ENCODE measurements at regions not wholly inside any gene's neighbourhood (a gene's known extent, or its start where the extent isn't known, plus 50 kb on each side); places are given as distances from the start of the nearest gene placed in this dataset.

DNA sequence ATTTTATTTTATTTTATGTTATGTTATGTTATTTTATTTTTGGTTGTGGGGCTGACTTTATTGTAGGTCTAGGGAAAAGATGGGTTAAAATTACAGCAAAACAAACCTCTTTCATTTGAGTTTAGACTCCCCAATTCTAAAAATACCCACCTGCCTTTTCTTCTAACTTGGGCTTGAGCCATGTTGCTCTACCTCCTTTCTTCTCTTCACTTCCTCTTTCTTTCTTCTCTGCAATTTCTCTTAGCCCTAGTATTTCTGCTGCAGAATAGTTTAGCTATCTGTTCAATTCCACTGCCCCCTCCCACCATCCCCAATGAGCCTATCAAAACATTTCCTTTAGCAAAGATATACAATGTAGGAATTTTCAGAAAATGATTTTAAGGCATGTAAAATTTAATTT lies 653.3 kb downstream of the ARAP2 start:
- no peak overlapping the region for H3K4me3 ChIP-seq (ENCODE audit: low read length)
- no peak for DNase-seq (ENCODE audit: low read depth)
- TF ChIP-seq, protein P1, sequence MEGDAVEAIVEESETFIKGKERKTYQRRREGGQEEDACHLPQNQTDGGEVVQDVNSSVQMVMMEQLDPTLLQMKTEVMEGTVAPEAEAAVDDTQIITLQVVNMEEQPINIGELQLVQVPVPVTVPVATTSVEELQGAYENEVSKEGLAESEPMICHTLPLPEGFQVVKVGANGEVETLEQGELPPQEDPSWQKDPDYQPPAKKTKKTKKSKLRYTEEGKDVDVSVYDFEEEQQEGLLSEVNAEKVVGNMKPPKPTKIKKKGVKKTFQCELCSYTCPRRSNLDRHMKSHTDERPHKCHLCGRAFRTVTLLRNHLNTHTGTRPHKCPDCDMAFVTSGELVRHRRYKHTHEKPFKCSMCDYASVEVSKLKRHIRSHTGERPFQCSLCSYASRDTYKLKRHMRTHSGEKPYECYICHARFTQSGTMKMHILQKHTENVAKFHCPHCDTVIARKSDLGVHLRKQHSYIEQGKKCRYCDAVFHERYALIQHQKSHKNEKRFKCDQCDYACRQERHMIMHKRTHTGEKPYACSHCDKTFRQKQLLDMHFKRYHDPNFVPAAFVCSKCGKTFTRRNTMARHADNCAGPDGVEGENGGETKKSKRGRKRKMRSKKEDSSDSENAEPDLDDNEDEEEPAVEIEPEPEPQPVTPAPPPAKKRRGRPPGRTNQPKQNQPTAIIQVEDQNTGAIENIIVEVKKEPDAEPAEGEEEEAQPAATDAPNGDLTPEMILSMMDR (conservative IDR thresholded peaks at IDR 0.05; ENCODE audit: low read length) = no peak

GRCh38 chr4:35604252-35604651 lies 640.1 kb downstream of the ARAP2 start:
- TF ChIP-seq, protein P1 (conservative IDR thresholded peaks at IDR 0.05; ENCODE audit: low read length) = no peak
- no peak for DNase-seq (ENCODE audit: low read depth)
- no peak overlapping the region for H3K4me3 ChIP-seq (ENCODE audit: low read length)

DNA sequence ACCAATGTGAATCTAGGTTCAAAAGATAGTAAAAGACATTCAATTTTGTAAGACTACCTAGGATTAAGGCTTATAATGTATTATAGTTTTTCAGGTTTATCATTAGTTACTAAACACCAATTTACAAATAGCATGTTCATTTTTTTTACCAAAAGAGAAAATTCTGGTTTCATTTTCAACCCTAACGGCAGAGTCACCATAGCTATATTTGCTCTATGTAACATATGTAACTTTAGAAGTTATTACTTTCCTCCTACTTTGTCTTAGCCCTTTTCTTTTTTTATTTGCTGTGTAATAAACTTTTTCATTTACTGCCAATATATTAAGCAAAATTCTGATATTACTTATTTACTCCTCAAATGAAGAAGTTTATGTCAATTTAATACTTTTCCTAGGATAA lies 639.6 kb downstream of the ARAP2 start:
- DNase-seq (ENCODE audit: low read depth) = no peak
- TF ChIP-seq, protein P1 (conservative IDR thresholded peaks at IDR 0.05; ENCODE audit: low read length) = no peak
- H3K4me3 ChIP-seq (ENCODE audit: low read length) = no peak overlapping the region

DNA sequence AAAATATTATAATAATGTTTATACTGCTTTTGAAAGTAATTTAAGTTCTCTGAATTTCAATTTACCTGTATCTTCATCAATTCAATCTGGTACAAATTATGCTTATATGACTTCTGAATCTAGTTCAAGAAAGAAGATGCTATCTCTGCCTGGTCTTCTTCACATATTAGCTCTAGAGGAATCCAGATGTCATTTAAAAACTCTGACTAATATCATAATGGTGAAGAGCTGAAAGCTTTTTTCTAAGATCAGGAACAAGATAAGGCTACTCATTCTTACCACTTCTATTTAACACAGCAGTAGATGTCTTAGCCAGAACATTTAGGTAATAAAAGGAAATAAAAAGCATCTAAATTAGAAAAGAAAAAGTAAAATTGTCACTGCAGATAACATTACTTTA lies 636.1 kb downstream of the ARAP2 start:
- DNase-seq (ENCODE audit: low read depth) = no peak
- TF ChIP-seq, protein P1 (conservative IDR thresholded peaks at IDR 0.05; ENCODE audit: low read length) = no peak
- no peak overlapping the region for H3K4me3 ChIP-seq (ENCODE audit: low read length)

DNA sequence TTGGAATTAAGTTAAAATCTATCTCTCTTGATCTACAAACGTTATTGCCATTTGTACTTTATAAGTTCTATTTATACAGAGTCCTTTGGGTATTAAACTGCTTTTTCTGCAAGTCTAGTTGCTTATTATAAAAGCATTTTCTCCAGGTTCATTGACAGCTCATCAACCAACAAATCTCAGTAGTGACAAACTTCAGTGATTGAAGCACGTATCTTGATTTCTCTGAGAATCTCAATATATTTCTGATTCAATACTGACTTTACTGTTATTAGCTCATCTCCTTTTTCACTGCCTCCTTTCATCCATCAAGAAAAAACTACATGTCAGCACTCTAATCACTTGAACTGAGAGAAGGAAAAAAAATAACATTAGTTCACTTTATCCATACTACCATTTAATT lies 630.2 kb downstream of the ARAP2 start:
- DNase-seq (ENCODE audit: low read depth) = no peak
- TF ChIP-seq, protein P1 (conservative IDR thresholded peaks at IDR 0.05; ENCODE audit: low read length) = no peak
- no peak overlapping the region for H3K4me3 ChIP-seq (ENCODE audit: low read length)

DNA sequence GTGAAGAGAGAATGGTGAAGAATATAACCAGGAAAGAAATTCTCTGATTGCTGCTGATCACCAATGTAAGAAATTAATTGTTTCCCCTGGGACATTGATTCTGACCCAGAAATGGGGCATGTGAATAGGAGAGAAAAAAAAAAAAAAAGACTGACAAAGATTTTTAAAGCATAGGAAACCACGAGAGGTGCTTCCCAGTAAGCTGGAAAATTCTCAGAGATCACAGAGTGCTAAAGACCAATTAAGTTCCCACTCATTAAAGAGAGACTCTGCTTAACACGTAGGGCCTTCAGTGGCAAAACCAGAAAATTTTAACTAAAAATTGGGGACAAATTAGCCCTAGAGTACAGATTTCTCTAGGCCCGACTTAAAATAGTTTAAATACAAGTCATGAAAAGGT lies 604.4 kb downstream of the ARAP2 start:
- H3K4me3 ChIP-seq (ENCODE audit: low read length) = no peak overlapping the region
- TF ChIP-seq, protein P1 (conservative IDR thresholded peaks at IDR 0.05; ENCODE audit: low read length) = no peak

DNA sequence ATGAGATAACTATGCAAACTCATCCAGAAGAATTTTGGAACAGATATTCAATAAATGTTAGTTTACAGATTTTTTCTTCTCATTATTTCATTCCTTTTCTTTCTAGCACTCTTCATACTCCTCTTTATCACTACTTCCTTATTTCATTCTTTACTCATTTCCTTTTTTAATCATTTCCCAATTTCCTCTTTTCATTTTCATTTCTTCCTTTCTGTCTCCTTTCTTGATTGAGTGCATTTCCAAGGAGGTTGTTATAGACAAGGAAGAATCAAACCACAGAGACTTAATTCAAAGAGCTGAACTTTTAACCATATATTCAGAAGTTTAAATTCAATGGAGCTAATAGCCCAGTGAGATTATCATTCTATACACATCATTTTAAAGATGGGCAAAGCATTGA lies 600.7 kb downstream of the ARAP2 start:
- TF ChIP-seq, protein P1 (conservative IDR thresholded peaks at IDR 0.05; ENCODE audit: low read length) = no peak
- no peak overlapping the region for H3K4me3 ChIP-seq (ENCODE audit: low read length)
- no peak for DNase-seq (ENCODE audit: low read depth)

More for the DNA sequence above, 604.4 kb downstream of the ARAP2 start:
- DNase-seq (ENCODE audit: low read depth) = no peak
